NCI-H2171 (cell line): ENCODE measurements at regions not wholly inside any gene's neighbourhood (a gene's known extent, or its start where the extent isn't known, plus 50 kb on each side); places are given as distances from the start of the nearest gene placed in this dataset.
A peak's percentile ranks its signal among the peaks of the same experiment; 100 is the strongest.

Experiments used
- DNase-seq: peaks from one replicate; lab custom pipeline; 2025; lab: John Stamatoyannopoulos, UW

DNA sequence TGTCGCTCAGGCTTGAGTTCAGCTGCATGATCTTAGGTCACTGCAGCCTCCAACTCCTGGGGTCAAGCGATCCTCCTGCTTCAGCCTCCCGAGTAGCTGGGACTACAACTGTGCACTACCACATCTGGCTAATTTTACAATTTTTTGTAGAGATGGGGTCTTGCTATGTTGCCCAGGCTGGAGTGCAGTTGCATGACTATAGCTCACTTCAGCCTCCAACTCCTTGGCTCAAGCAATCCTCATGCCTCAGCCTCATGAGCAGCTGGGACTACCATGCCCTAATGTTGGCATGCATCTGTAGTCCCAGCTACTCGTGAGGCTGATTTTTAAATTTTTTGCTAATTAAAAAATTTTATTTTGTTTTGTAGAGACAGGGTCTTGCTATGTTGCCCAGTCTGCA, 101.9 kb upstream of the NPTX2 start:
- no peak for DNase-seq

DNA sequence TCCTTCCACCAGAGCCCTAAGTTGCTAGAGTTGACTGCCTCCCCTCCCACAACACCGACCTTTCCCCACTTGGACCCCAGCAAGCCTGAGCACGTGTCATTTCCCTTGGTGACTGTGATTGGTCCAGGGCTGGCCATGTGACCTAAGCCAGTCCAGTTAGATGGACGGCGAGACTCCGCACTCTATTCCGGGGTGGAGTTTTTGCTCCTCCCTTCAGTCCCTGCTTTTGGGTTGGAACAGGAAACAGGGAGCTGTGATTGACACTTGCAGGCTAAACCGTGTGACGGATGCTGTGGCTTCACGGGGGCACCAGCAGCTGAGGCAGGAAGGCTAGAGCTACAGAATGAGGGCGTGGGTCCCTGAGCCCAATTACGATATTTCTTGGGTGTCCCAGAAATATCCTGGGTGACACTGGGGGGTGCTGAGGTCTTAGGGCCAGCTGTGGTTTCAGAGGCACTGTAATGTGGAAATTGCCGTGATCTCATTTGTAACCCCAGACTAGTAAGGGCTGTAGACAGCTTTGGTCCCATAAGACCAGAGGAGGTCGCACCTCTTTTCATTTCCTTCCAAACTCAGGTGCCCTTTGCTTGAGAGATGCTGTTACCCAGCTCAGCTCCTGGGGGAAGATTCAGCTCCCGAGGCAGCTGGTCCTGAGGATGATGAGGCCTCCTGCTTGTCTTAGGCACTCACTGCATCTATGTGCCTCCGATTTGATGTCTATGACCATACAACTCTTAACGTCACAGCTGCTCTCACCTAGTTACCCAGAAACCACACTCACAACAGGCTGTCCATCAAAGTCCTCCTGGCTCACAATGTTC, 102.7 kb upstream of the NPTX2 start:
- no peak for DNase-seq

DNA sequence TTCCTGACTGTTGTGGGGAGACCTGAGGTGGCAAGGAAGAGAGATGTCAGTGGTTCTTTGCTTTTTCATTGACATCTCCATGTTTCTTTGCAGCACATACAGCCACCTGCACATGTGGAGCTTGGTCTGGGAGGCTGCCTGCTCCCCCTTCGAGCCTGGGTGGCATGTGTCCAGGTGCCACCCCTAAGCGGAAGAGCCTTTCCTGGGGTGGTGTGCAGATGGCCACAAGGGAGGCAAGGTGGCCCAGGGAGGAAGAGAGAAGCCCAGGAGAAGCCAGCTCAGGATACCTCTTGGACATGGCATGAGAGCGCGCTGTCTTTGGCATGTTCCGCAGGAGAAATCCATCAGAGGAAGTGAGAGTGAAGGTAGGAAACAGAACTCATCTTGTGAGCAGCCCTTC, 105.9 kb upstream of the NPTX2 start:
- DNase-seq, result no peak

DNA sequence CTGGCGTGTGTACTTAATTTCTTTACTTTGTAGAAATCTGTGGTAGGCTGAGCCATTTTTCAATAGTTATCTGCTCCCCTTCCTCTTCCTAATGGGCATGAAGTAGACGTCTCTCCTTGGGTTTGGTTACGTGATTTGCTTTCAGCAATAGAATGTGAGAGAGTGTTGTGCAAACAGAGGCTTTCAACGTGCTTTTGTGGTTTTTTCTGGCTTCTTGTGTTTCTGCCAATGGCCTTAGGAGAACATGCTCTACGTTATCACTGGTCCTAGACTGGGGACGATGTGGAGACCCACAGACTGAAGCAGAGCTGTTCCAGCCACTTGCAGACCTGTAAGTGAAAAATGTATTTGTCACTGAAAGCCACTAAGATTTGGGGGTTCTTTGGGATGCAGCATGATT, 107.2 kb upstream of the NPTX2 start:
- no peak for DNase-seq

DNA sequence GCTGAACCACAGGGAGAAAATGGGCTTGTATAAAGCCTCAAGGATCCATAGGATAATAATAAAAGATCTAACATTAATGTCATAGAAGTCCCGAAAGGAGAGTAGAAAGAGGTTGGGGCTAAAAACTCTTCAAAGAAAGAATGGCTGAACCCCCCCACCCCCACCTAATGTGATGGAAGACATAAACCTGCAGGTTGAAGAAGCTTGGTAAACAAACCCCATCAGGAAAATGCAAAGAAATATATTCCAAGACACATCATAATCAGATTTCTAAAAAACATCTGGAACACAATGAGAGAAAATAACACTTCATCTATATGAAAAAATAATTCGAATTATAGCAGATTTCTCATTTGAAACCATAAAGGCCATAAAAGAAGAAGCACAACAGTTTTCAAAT, 105.6 kb upstream of the BAIAP2L1 start:
- DNase-seq, result no peak

DNA sequence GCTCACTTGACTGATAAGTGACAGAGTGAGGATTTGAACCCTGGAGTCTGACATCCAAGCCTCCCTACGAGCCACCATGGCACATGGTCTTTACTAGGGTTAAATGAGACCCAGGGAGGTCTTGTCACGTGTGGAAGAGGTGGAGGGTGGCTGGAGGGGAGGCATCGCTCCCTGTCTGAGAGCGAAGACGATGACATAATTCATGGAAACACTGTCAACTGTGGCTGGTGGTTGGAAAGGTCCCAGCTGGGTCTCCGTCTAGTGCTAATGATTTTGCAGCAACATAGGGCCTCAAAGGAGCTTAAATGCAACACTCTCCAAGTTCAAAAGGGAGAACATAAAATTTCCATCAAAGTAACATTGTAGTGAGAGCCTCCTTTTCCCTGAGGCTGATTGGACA, 99.9 kb upstream of the BAIAP2L1 start:
- DNase-seq, result no peak

DNA sequence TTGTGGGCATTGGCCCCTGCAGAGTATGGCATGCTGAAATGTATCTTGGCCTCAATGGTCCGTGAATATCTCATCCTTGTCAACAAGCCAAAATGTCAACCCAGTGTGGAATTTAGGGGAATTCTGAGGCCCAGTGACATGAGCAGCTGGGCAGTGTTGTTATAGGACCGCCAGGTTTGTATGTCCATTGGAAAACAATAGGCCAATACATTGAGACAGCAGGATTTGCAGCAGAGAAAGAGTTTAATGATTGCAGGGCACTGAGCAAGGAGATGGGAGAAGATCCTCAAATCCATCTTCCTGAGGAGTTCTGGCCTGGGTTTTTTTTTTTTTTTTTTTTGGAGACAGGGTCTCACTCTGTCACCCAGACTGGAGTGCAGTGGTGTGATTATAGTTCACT, 95.7 kb upstream of the BAIAP2L1 start:
- DNase-seq, result no peak

DNA sequence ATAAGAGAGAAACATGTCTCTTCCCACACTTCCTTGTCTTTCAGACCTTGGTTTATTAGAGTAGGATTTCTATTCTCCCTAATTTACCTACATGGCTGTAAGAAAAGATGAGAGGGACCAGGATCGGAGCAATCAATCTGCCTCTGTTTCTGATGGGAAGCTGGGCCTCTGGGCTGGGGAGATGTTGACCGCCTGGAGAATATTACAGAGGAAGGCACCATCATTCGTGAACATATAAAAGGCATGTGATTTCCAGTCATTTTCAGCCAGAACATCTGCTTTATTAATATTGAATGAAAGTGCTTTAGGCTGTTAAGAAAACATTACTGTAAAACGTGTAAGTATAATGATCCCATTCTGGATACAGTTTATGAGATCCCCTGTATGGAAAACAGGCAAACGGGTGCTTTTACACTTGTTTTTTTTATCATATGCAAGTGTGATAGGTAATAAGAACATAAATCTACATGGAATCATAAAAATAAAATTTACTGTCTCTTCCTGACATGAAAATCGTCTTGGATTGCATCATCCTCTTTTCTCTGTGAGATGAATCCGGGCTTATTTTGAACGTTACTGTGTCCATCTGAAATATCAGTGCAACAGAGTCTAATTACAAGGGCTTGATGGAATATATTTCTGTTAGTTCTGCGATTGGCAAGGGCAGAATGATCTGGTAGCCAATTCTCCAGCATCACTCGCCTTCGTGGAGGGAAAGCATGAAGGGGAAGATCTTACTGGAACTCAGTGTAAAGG, 94.5 kb upstream of the BAIAP2L1 start:
- no peak for DNase-seq

DNA sequence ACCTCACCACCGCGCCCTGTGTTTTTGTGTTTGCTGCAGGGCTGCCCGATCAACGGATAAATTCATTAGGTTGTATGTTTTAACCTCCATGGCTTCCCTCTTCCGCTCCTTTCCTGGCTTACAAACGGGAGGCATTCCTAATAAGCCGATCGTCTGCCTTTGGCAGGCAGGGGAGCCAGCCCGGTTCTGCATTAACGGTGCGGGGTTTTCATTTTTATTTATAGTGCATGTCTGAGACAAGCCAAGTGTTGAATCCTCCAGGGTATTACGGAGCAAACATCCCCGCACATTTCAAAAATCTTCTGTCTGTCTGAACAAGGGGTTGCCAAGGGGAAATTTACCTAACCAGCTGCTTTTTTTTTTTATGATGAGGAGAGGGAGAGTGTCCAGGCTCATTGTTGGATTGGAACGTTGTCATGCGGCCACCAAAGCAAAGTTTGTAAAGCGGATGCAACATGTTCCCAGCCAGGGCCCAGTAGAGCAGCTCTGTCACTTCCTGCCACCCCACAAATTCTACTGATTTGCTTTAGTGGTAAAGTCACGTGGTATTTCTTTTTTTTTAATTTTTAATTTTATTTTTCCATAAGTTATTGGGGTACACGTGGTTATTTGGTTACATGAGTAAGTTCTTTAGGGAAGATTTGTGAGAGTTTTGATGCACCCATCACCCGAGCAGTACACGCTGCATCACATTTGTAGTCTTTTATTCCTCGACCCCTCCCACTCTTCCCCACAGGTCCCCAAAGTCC, 92.3 kb upstream of the BAIAP2L1 start:
- DNase-seq, result no peak

DNA sequence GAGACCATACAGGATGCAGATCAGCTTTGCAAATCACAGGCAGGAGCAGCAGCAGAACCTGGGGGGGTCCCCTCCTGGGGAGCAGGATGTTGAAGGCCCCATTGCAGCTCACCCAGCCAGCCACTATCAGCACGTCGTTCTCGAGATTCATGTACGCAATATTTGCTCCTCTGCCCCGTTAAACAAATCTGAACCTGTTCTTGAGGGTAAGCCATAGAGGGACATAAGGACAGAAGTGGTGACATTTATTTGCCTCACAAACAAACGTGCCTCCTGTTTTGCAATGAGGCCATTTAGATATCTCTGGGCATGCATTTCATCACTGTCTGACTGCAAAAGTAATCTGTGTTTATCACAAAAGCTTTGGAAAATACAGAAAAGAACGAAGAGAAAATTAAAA, 87.3 kb upstream of the BAIAP2L1 start:
- no peak for DNase-seq

DNA sequence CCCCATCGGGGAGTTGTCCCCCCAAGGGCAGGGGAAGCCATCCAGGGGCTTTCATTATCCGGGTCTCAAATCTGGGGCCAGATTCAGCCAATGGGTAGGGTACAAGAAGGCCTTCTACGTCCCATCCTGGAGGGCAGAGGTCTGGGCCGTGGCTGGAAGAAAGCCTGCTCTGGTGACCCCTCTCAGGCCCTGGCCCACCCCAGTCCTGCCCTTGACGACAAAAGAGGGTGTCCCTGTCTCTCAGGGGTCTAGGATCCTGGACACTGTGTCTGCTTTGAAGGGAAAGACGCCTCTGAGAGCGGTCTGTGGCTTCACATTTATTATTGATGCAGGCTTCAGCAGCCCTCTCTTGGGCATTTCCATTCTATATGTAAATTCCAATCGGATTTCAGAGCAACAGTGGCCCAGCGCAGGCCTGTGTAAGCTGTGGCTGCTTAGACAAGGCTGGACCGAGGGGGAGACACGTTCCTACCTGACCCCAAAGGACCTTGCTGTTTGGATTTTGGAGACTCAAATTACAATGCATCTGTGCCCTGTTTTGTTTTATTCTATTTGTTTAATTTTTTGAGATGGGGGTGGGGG, 83.2 kb upstream of the BAIAP2L1 start:
- no peak for DNase-seq

DNA sequence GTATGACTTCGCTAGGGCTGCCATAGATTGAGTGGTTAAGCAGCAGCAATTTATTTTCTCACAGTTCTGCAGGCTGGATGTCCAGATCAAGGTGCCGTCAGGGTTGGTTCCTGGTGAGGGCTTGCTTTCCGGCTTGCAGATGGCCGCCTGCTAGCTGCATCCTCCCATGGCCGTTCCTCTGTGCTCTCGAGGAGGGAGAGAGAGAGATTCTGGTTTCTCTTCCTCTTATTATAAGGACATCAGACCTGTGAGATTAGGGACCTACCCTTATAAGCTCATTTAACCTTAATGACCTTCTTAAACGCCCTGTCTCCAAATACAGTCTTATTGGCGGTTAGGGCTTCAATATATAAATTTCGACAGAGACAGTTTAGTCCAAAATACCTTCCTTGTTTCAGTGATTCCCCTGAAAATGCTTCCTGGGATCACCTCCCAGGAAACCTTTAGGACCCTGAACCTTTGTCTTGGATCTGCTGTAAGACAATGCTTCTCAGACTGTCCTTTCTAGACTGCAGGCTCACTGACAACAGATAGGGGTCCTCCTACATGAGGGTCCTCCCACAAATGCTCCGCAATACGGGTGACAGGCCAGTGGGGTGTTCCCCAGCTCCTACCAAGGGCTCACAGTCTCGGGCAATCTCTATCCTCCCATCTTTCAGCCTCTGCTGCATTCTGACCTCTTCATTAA, 82.5 kb upstream of the BAIAP2L1 start:
- DNase-seq, result no peak

DNA sequence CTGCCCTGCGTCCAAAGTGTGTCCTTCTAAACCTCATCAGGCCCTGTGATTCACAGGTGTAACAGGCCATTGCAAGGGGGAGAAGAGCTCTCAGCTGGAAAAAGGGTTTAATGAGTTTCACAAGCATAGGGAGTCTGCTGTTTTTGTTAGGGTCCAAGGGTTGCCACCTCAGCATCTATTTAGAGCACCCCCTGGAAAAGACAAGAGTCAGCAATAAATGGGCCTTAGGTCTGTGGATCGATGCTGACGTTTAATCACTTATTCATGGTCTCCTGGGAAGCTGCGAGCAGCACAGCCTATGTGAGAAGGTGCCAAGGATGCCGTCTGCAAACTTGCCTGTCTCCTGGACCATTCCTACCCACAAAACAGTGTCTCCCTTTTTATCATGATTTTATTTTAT, 78.4 kb upstream of the BAIAP2L1 start:
- DNase-seq, result no peak

DNA sequence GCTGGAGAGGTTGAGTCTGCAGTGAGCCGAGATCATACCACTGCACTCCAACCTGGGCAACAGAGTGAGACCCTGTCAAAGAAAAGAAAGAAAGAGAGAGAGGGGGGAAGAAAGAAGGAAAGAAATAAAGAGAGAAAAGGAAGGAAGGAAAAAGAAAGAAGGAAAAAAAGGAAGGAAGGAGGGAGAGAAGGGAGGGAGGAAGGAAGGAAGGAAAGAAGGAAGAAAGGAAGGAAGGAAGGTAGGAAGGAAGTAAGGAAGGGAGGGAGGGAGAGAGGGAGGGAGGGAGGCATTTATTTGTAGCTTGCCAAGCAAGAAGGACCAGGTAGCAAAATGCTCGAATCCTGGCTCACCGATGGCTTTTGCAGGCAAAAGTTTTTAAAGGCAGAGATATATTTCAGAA, 74.5 kb upstream of the BAIAP2L1 start:
- DNase-seq, result no peak

DNA sequence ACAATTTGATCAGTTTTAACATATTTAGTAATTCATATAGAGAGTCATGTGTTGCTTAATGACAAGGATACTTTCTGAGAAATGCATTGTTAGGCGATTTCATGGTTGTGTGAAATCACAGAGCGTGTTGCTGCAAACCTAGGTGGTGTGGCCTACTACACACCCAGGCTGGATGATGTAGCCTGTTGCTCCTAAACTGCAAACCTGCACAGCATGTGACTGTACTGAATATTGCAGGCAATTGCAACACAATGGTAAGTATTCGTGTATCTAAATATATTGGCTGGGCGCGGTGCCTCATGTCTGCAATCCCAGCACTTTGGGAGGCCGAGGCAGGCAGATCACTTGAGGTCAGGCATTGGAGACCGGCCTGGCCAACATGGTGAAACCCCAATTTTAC, 73.7 kb upstream of the BAIAP2L1 start:
- no peak for DNase-seq

DNA sequence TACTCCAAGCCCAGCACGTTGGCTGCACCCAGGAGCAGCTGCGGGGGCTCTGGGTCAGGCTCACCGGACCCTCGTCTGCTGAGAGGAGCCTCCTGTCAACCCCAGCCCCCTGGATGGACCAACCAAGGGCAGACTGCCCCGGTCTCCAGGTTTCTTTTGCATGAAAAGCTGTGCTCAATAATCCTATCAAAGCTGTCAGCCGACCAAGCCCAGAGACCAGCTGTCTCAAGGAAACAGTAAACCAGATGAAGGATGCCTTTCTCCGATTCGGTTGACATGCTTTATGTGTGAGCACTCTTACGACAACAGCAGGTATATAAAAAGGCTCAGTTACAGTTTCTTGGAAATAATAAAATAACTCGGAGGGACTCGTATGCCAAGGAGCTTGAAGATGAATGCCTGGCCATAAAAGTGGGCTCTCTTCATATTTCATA, 71.6 kb upstream of the BAIAP2L1 start:
- peak; percentile 81 for DNase-seq

DNA sequence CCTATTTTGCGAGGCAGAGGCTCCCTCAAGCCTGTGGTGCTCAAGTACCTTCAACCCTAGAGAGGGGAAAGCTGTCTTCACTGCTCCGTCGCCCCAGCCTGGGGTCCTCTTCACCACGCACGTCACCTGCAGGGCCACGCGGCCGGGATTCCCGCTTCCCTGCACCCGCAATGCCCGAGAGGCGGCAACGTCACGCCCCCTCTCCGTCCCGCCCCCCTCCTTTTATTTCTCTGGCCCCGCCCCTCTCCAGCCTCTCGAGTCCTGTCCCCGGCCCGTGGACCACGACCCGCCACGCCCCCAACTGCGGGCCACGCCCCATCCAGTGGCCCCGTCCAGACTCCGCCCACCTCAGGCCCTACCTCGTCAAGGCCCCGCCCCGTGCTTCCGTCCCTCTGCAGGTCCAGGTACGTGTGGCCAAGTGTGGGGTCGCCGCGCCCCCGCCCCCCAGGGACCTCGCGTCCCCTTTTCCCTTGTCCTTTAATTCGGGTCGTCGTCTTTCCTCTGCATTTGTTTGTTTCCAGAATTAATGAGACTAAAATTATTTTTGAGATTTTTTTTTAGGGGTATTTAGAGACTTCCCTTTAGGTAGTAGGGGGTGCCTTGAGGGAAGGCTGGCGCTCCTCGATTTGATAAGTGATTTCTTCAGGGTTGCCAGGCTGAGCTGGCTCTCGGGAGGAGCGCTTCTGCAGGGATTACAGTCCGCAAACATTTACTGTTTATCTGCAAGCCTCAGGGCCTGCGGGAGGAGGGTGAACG, 69.8 kb upstream of the BAIAP2L1 start:
- no peak for DNase-seq

DNA sequence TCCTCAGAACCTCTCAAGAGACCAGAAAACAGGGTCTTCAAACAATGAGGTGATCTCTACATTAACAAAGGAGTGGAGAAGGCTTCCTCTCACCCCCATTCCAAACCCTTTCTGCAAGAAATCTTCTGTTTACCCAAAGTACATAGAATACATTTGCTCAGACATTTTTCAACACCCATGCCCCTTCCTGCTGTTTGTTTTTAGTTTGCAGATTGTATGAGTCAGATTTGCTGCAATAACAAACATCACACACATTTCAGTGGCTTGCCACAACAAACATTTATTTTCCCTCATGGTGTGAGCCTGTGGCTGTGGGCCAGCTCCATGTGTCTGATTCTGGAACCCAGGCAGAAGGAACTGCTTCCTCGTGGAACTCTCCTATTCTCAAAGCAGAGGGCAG, 68.2 kb upstream of the BAIAP2L1 start:
- no peak for DNase-seq

DNA sequence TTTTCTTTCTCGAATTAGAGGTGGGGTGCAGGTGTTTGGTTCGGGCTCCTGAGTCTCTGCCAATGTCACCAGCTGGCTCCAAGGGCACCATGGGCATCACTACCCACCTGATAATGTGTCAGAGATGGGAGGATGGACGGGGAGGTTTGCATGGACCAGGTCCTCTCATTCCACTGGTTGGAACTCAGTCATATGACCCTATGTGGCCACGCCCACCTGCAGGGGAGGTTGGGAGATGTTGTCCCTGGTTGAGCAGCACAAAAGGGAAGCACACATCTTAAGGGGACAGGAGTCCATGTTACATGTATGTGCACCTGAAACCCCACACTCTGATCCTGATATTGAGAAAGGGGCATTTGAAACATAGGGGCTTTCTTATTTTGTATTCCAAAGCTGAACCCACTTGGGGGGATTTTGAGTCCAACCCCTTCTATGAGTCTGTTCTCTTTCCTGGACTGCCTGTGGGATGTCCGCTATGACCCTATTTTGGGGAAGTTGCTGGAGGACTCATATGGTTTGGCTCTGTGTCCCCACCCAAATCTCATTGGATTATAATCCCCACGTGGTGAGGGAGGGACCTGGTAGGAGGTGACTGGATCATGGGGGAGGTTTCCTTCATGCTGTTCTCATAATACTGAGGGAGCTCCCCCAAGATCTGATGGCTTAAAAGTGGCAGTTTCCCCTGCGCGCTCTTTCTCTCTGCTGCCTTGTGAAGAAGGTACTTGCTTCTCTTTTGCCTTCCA, 66.9 kb upstream of the BAIAP2L1 start:
- no peak for DNase-seq

DNA sequence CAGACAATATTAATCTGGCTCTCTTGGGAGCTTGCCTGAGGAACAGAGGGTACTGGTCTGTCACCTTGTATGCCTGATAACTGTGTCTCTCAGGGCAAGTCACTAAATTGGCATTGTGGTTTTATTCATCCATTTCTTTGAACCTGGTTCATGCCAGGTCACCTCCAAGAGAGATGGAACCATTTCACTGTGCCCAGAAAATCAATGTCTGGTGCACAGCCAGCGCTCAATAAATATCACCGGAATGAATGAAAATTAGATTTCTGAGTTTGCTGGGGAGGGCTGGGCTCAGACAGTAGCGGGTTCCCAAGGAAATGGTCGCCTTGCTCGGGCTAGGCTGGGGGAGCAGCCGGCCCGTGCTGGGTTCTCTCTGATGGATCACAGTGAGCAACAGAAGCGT, 64.1 kb upstream of the BAIAP2L1 start:
- DNase-seq, result no peak
